HG02938 (cell line): ENCODE measurements at regions not wholly inside any gene's neighbourhood (a gene's known extent, or its start where the extent isn't known, plus 50 kb on each side); places are given as distances from the start of the nearest gene placed in this dataset.

Source experiments
- ATAC-seq: cut with Tn5 transposase; IDR thresholded peaks from one replicate; pipeline ENCODE4 v1.9.1; 2021; ENCODE audit warnings: mild to moderate bottlenecking, moderate library complexity; ENCODE audit not compliant: unreplicated experiment

GRCh38 chr1:113256348-113256729 is 134.0 kb upstream of the MAGI3 start:
- no peak for ATAC-seq

GRCh38 chr1:113259988-113260387 is 130.3 kb upstream of the MAGI3 start:
- no peak for ATAC-seq

GRCh38 chr1:113265196-113265595 is 125.1 kb upstream of the MAGI3 start:
- ATAC-seq: no peak

- ATAC-seq: no peak
These were observed 123.5 kb upstream of the MAGI3 start for GRCh38 chr1:113266788-113267187.

GRCh38 chr1:113269168-113269963 is 120.9 kb upstream of the MAGI3 start:
- ATAC-seq: no peak

GRCh38 chr1:113271039-113271438 is 119.3 kb upstream of the MAGI3 start:
- ATAC-seq: no peak

GRCh38 chr1:113275083-113275482 is 115.2 kb upstream of the MAGI3 start:
- ATAC-seq: no peak

GRCh38 chr1:113275691-113276090 is 114.6 kb upstream of the MAGI3 start:
- no peak for ATAC-seq

GRCh38 chr1:113276507-113276906 is 113.8 kb upstream of the MAGI3 start:
- ATAC-seq: no peak

- no peak for ATAC-seq
These were observed 111.9 kb upstream of the MAGI3 start for GRCh38 chr1:113278371-113278770.

GRCh38 chr1:113278777-113279176 is 111.5 kb upstream of the MAGI3 start:
- no peak for ATAC-seq

- ATAC-seq: no peak
These were observed 110.4 kb upstream of the MAGI3 start for GRCh38 chr1:113279776-113280391.

- no peak for ATAC-seq
These were observed 109.7 kb upstream of the MAGI3 start for GRCh38 chr1:113280581-113280980.

GRCh38 chr1:113281550-113281949 is 108.8 kb upstream of the MAGI3 start:
- ATAC-seq: no peak

- ATAC-seq: no peak
These were observed 108.1 kb upstream of the MAGI3 start for GRCh38 chr1:113282008-113282892.

- ATAC-seq: no peak
These were observed 107.4 kb upstream of the MAGI3 start for GRCh38 chr1:113282893-113283285.

GRCh38 chr1:113283914-113284313 is 106.4 kb upstream of the MAGI3 start:
- ATAC-seq: no peak

- no peak for ATAC-seq
These were observed 104.2 kb upstream of the MAGI3 start for GRCh38 chr1:113286156-113286555.

- ATAC-seq: no peak
These were observed 98.3 kb upstream of the MAGI3 start for GRCh38 chr1:113291777-113292602.

- no peak for ATAC-seq
These were observed 97.6 kb upstream of the MAGI3 start for GRCh38 chr1:113292603-113293255.
